ENCODE measurements at regions not wholly inside any gene's neighbourhood (a gene's known extent, or its start where the extent isn't known, plus 50 kb on each side); places are given as distances from the start of the nearest gene placed in this dataset.
"Not testable (repeated sequence)": the region's sequence is repeated elsewhere in the genome, so short reads cannot be mapped to it uniquely, and the experiment has no call there.

- not testable (repeated sequence) for H3K4me3 ChIP-seq (ENCODE audit: low read depth, low read length); DNase-seq (ENCODE audit: low read depth)
Measured at GRCh38 chr21:8194042-8194441, 2327.3 kb upstream of the TPTE start.

- not testable (repeated sequence) for DNase-seq (ENCODE audit: low read depth); H3K4me3 ChIP-seq (ENCODE audit: low read depth, low read length)
Measured at GRCh38 chr21:8197377-8198027, 2323.9 kb upstream of the TPTE start.

GRCh38 chr21:8205094-8205891 is 2316.1 kb upstream of the TPTE start:
- H3K4me3 ChIP-seq (ENCODE audit: low read depth, low read length); DNase-seq (ENCODE audit: low read depth): not testable (repeated sequence)

- H3K4me3 ChIP-seq (ENCODE audit: low read depth, low read length); DNase-seq (ENCODE audit: low read depth): not testable (repeated sequence)
Measured at GRCh38 chr21:8205892-8206188, 2315.5 kb upstream of the TPTE start.

- not testable (repeated sequence) for DNase-seq (ENCODE audit: low read depth); H3K4me3 ChIP-seq (ENCODE audit: low read depth, low read length)
Measured at GRCh38 chr21:8212986-8213550, 2308.3 kb upstream of the TPTE start.

GRCh38 chr21:8214539-8214938 is 2306.8 kb upstream of the TPTE start:
- not testable (repeated sequence) for H3K4me3 ChIP-seq (ENCODE audit: low read depth, low read length); DNase-seq (ENCODE audit: low read depth)

- not testable (repeated sequence) for H3K4me3 ChIP-seq (ENCODE audit: low read depth, low read length); DNase-seq (ENCODE audit: low read depth)
Measured at GRCh38 chr21:8229366-8230150, 2291.8 kb upstream of the TPTE start.

GRCh38 chr21:8231252-8231651 is 2290.1 kb upstream of the TPTE start:
- not testable (repeated sequence) for DNase-seq (ENCODE audit: low read depth); H3K4me3 ChIP-seq (ENCODE audit: low read depth, low read length)

GRCh38 chr21:8233000-8233399 is 2288.4 kb upstream of the TPTE start:
- H3K4me3 ChIP-seq (ENCODE audit: low read depth, low read length) = not testable (repeated sequence)

GRCh38 chr21:8234059-8234458 is 2287.3 kb upstream of the TPTE start:
- H3K4me3 ChIP-seq (ENCODE audit: low read depth, low read length); DNase-seq (ENCODE audit: low read depth): not testable (repeated sequence)

More at GRCh38 chr21:8233000-8233399, 2288.4 kb upstream of the TPTE start:
- DNase-seq (ENCODE audit: low read depth) = not testable (repeated sequence)

- not testable (repeated sequence) for DNase-seq (ENCODE audit: low read depth); H3K4me3 ChIP-seq (ENCODE audit: low read depth, low read length)
Measured at GRCh38 chr21:8244723-8245641, 2276.4 kb upstream of the TPTE start.

- H3K4me3 ChIP-seq (ENCODE audit: low read depth, low read length) = not testable (repeated sequence)
Measured at GRCh38 chr21:8245642-8246402, 2275.6 kb upstream of the TPTE start.

GRCh38 chr21:8251701-8252100 is 2269.7 kb upstream of the TPTE start:
- not testable (repeated sequence) for DNase-seq (ENCODE audit: low read depth); H3K4me3 ChIP-seq (ENCODE audit: low read depth, low read length)

More at GRCh38 chr21:8245642-8246402, 2275.6 kb upstream of the TPTE start:
- DNase-seq (ENCODE audit: low read depth) = not testable (repeated sequence)

- not testable (repeated sequence) for DNase-seq (ENCODE audit: low read depth); H3K4me3 ChIP-seq (ENCODE audit: low read depth, low read length)
Measured at GRCh38 chr21:8255094-8255493, 2266.3 kb upstream of the TPTE start.

GRCh38 chr21:8257083-8257799 is 2264.1 kb upstream of the TPTE start:
- peak; percentile 9 for DNase-seq (ENCODE audit: low read depth)
- H3K4me3 ChIP-seq (ENCODE audit: low read depth, low read length) = not testable (repeated sequence)

GRCh38 chr21:8260065-8260627 is 2261.2 kb upstream of the TPTE start:
- not testable (repeated sequence) for DNase-seq (ENCODE audit: low read depth); H3K4me3 ChIP-seq (ENCODE audit: low read depth, low read length)

All from skeletal muscle cell (primary cell).